GM12878 (cell line): ENCODE measurements at regions not wholly inside any gene's neighbourhood (a gene's known extent, or its start where the extent isn't known, plus 50 kb on each side); places are given as distances from the start of the nearest gene placed in this dataset.

Experiments
- BCL11A ChIP-seq: IDR thresholded peaks from 2 replicates; pipeline ENCODE4 v1.6.1; 2011; ENCODE audit warnings: low read depth, low read length
- CTCF ChIP-seq, 3 experiments: IDR thresholded peaks in 2 of 3; conservative IDR thresholded peaks in 1 of 3; 2 replicates each; pipeline ENCODE4 v1.5.1; 2011; ENCODE audit warnings: low read depth in 3 of 3, low read length in 3 of 3, mild to moderate bottlenecking in 3 of 3, control low read depth in 2 of 3, moderate library complexity in 2 of 3, inconsistent platforms in 1 of 3, mixed read lengths in 1 of 3; ENCODE audit not compliant: control insufficient read depth in 2 of 3, insufficient read depth in 1 of 3; ENCODE audit errors: extremely low read depth in 1 of 3
- E2F4 ChIP-seq: IDR thresholded peaks from 2 replicates; pipeline ENCODE4 v1.6.1; 2012; ENCODE audit warnings: low read depth, low read length, improper control_type of control experiment
- ELK1 ChIP-seq: IDR thresholded peaks from 2 replicates; pipeline ENCODE4 v1.6.1; 2012; ENCODE audit warnings: low read depth, low read length, improper control_type of control experiment
- ETV6 ChIP-seq, 2 experiments: fragments of 450-650 bp in 1 of 2; IDR thresholded peaks in 1 of 2; conservative IDR thresholded peaks in 1 of 2; 2 replicates each; pipeline ENCODE4 v1.6.1; 2014; ENCODE audit warnings: antibody characterized with exemption in 1 of 2, borderline replicate concordance in 1 of 2, low read depth in 1 of 2, mild to moderate bottlenecking in 1 of 2, moderate library complexity in 1 of 2
- ZBTB11 ChIP-seq: fragments of 450-650 bp; formaldehyde crosslinking; IDR thresholded peaks from 2 replicates; pipeline ENCODE4 v1.5.0; 2022; ENCODE audit warnings: mild to moderate bottlenecking, missing genetic modification characterization

- TF ChIP-seq ELK1, result no peak
- TF ChIP-seq CTCF (IDR thresholded peaks at IDR 0.05 in 2 of 3, conservative IDR thresholded peaks at IDR 0.05 in 1 of 3; ENCODE audit: control insufficient read depth in 2 of 3, extremely low read depth in 1 of 3, insufficient read depth in 1 of 3, low read depth in 3 of 3, low read length in 3 of 3), result no peak
- TF ChIP-seq BCL11A, result no peak
- TF ChIP-seq E2F4, result no peak
- no peak for TF ChIP-seq ETV6 (conservative IDR thresholded peaks at IDR 0.05 in 1 of 2, IDR thresholded peaks at IDR 0.05 in 1 of 2; ENCODE audit: borderline replicate concordance in 1 of 2, low read depth in 1 of 2)
- no peak for TF ChIP-seq ZBTB11 (CRISPR knock-in tag)
These were observed 67.3 kb upstream of the VOPP1 start for GRCh38 chr7:55639640-55640039.
